ENCODE measurements at regions not wholly inside any gene's neighbourhood (a gene's known extent, or its start where the extent isn't known, plus 50 kb on each side); places are given as distances from the start of the nearest gene placed in this dataset.

GRCh38 chr12:25034676-25035075 lies 85.8 kb upstream of the BCAT1 start:
- no peaks in the 10 kb centered on the region for H3K9me3 Mint-ChIP-seq (ENCODE audit: unreplicated experiment)
- no peak for TF ChIP-seq CTCF (IDR thresholded peaks at IDR 0.05; ENCODE audit: unreplicated experiment)
- H3K27me3 Mint-ChIP-seq (ENCODE audit: insufficient read depth, unreplicated experiment) = no peaks in the 10 kb centered on the region
- no TSS peak for BruUV-seq (replicated peaks)
- peaks cover 4% of the 10 kb centered on the region for H3K4me1 Mint-ChIP-seq (ENCODE audit: insufficient read depth, unreplicated experiment)
- no peak overlapping the region for H3K4me3 Mint-ChIP-seq (ENCODE audit: unreplicated experiment)
- ChIA-PET POLR2A (no interaction called here), CTCF (interaction anchor here (0.5 kb wide), 1 partner anchor 77 kb away, joined by 3 read pairs; no protein-coding TSS in a partner anchor)
- H3K36me3 Mint-ChIP-seq (ENCODE audit: insufficient read depth, unreplicated experiment) = no peaks in the 10 kb centered on the region
- DNase-seq (ENCODE audit: unreplicated experiment) = no peak
- H3K27ac Mint-ChIP-seq (ENCODE audit: low read depth, unreplicated experiment) = no peak overlapping the region
- intact Hi-C loops (cut with micrococcal nuclease) = no loop called here

GRCh38 chr12:25025951-25026490 lies 77.1 kb upstream of the BCAT1 start:
- Mint-ChIP-seq H3K27me3 (ENCODE audit: insufficient read depth, unreplicated experiment) (no peaks in the 10 kb centered on the region), H3K4me3 (ENCODE audit: unreplicated experiment) (no peak overlapping the region), H3K36me3 (ENCODE audit: insufficient read depth, unreplicated experiment) (no peaks in the 10 kb centered on the region), H3K4me1 (ENCODE audit: insufficient read depth, unreplicated experiment) (no peaks in the 10 kb centered on the region), H3K9me3 (ENCODE audit: unreplicated experiment) (no peaks in the 10 kb centered on the region), H3K27ac (ENCODE audit: low read depth, unreplicated experiment) (no peak overlapping the region)
- POLR2A ChIA-PET = interaction anchor here (0.6 kb wide), 1 partner anchor 8 kb away, joined by 3 read pairs; no protein-coding TSS in a partner anchor
- CTCF ChIA-PET = interaction anchor here (0.6 kb wide), 1 partner anchor 1262 kb away, joined by 4 read pairs; no protein-coding TSS in a partner anchor
- intact Hi-C loops (cut with micrococcal nuclease) = no loop called here
- no TSS peak for BruUV-seq (replicated peaks)
- TF ChIP-seq CTCF (IDR thresholded peaks at IDR 0.05; ENCODE audit: unreplicated experiment) = no peak
- no peak for DNase-seq (ENCODE audit: unreplicated experiment)

- no peak overlapping the region for H3K4me3 Mint-ChIP-seq (ENCODE audit: unreplicated experiment)
- DNase-seq (ENCODE audit: unreplicated experiment) = no peak
- intact Hi-C loops (cut with micrococcal nuclease) = no loop called here
- no peaks in the 10 kb centered on the region for H3K36me3 Mint-ChIP-seq (ENCODE audit: insufficient read depth, unreplicated experiment)
- ChIA-PET POLR2A (interaction anchor here (0.6 kb wide), 1 partner anchor 8 kb away, joined by 3 read pairs; no protein-coding TSS in a partner anchor), CTCF (interaction anchor here (0.6 kb wide), 1 partner anchor 1261 kb away, joined by 4 read pairs; no protein-coding TSS in a partner anchor)
- no peak for TF ChIP-seq CTCF (IDR thresholded peaks at IDR 0.05; ENCODE audit: unreplicated experiment)
- no peaks in the 10 kb centered on the region for H3K9me3 Mint-ChIP-seq (ENCODE audit: unreplicated experiment)
- H3K27ac Mint-ChIP-seq (ENCODE audit: low read depth, unreplicated experiment) = no peak overlapping the region
- no peaks in the 10 kb centered on the region for H3K27me3 Mint-ChIP-seq (ENCODE audit: insufficient read depth, unreplicated experiment)
- no peaks in the 10 kb centered on the region for H3K4me1 Mint-ChIP-seq (ENCODE audit: insufficient read depth, unreplicated experiment)
- no TSS peak for BruUV-seq (replicated peaks)
Measured at GRCh38 chr12:25025260-25025659, 76.4 kb upstream of the BCAT1 start.

GRCh38 chr12:25023808-25024207 lies 74.9 kb upstream of the BCAT1 start:
- intact Hi-C loops (cut with micrococcal nuclease) = no loop called here
- H3K9me3 Mint-ChIP-seq (ENCODE audit: unreplicated experiment) = no peaks in the 10 kb centered on the region
- no TSS peak for BruUV-seq (replicated peaks)
- no peak for TF ChIP-seq CTCF (IDR thresholded peaks at IDR 0.05; ENCODE audit: unreplicated experiment)
- POLR2A ChIA-PET = interaction anchor here (1.2 kb wide), 1 partner anchor 30 kb away, joined by 3 read pairs; no protein-coding TSS in a partner anchor
- CTCF ChIA-PET = interaction anchor here (0.7 kb wide), 1 partner anchor 324 kb away, joined by 5 read pairs; no protein-coding TSS in a partner anchor
- H3K4me1 Mint-ChIP-seq (ENCODE audit: insufficient read depth, unreplicated experiment) = no peaks in the 10 kb centered on the region
- H3K36me3 Mint-ChIP-seq (ENCODE audit: insufficient read depth, unreplicated experiment) = no peaks in the 10 kb centered on the region
- H3K27ac Mint-ChIP-seq (ENCODE audit: low read depth, unreplicated experiment) = no peak overlapping the region
- no peaks in the 10 kb centered on the region for H3K27me3 Mint-ChIP-seq (ENCODE audit: insufficient read depth, unreplicated experiment)
- no peak overlapping the region for H3K4me3 Mint-ChIP-seq (ENCODE audit: unreplicated experiment)
- no peak for DNase-seq (ENCODE audit: unreplicated experiment)
